Lower leg skin (tissue), 3 donors: ENCODE measurements at regions not wholly inside any gene's neighbourhood (a gene's known extent, or its start where the extent isn't known, plus 50 kb on each side); places are given as distances from the start of the nearest gene placed in this dataset.

Experiments
- CTCF ChIP-seq, 3 donors: fragments of 450-650 bp; IDR thresholded peaks; one replicate each; pipeline ENCODE4 v1.5.1; 2016; ENCODE audit warnings: antibody characterized with exemption in 3 of 3, mild to moderate bottlenecking in 3 of 3, moderate library complexity in 2 of 3
- POLR2A ChIP-seq, 2 donors: fragments of 450-650 bp; IDR thresholded peaks; one replicate each; pipeline ENCODE4 v1.6.1; 2016 to 2017; ENCODE audit warnings: antibody characterized with exemption in 2 of 2, mild to moderate bottlenecking in 1 of 2, moderate library complexity in 1 of 2

GRCh38 chr5:104708027-104708426, 1145.4 kb upstream of the NUDT12 start:
- TF ChIP-seq CTCF (IDR thresholded peaks at IDR 0.05) (no peak), POLR2A (IDR thresholded peaks at IDR 0.05) (no peak)
